CD4-positive, alpha-beta memory T cell (primary cell): ENCODE measurements at regions not wholly inside any gene's neighbourhood (a gene's known extent, or its start where the extent isn't known, plus 50 kb on each side); places are given as distances from the start of the nearest gene placed in this dataset.

Source experiments
- CTCF ChIA-PET: fragments of 350-600 bp; sonication (Branson Sonifier 250); formaldehyde crosslinking; loops from one replicate; lab custom pipeline; 2021; ENCODE audit warnings: inconsistent platforms; ENCODE audit not compliant: partially characterized antibody; lab: Charles Lee
- POLR2A ChIA-PET: fragments of 350-600 bp; sonication (Branson Sonifier 250); formaldehyde crosslinking; loops from one replicate; lab custom pipeline; 2021; ENCODE audit not compliant: partially characterized antibody; lab: Charles Lee
- DNase-seq, 5 donors: peaks; one replicate each; pipeline versions ENCODE4 v3.0.0 to v3.0.0-alpha.2; 2020 to 2022; ENCODE audit warnings: mixed read lengths in 1 of 5
- H3K27ac ChIP-seq: one replicate; pipeline ENCODE4 v1.7.0; 2013; ENCODE audit warnings: low read depth, low read length
- H3K27me3 ChIP-seq: 2 replicates; pipeline ENCODE4 v1.7.0; 2013; ENCODE audit warnings: mild to moderate bottlenecking, low read length, moderate library complexity; ENCODE audit not compliant: insufficient read depth
- H3K36me3 ChIP-seq: 2 replicates; pipeline ENCODE4 v1.7.0; 2013; ENCODE audit warnings: mild to moderate bottlenecking, low read length, moderate library complexity; ENCODE audit not compliant: insufficient read depth
- H3K4me1 ChIP-seq: 2 replicates; pipeline ENCODE4 v1.7.0; 2013; ENCODE audit warnings: mild to moderate bottlenecking, low read length, moderate library complexity; ENCODE audit not compliant: insufficient read depth
- H3K4me3 ChIP-seq, 2 donors: one replicate each; pipeline ENCODE4 v1.7.0; 2013; ENCODE audit warnings: low read length in 2 of 2, mild to moderate bottlenecking in 1 of 2
- H3K9me3 ChIP-seq, 2 donors: one replicate each; pipeline ENCODE4 v1.7.0; 2013; ENCODE audit warnings: low read length in 2 of 2, control low read depth in 1 of 2; ENCODE audit not compliant: control insufficient read depth in 1 of 2
- H3K27ac Mint-ChIP-seq, 7 donors: one replicate each; pipeline ENCODE4 v1.8.0; 2020 to 2021; ENCODE audit warnings: mixed read lengths in 7 of 7, mild to moderate bottlenecking in 6 of 7, inconsistent platforms in 3 of 7, moderate library complexity in 3 of 7
- H3K27me3 Mint-ChIP-seq, 2 donors: one replicate each; pipeline ENCODE4 v1.8.0; 2020 to 2021; ENCODE audit warnings: mixed read lengths in 2 of 2
- H3K36me3 Mint-ChIP-seq, 2 donors: one replicate each; pipeline ENCODE4 v1.8.0; 2020 to 2021; ENCODE audit warnings: mixed read lengths in 2 of 2, inconsistent platforms in 1 of 2, mild to moderate bottlenecking in 1 of 2
- H3K4me1 Mint-ChIP-seq, 4 donors: one replicate each; pipeline ENCODE4 v1.8.0; 2020 to 2021; ENCODE audit warnings: mixed read lengths in 4 of 4, mild to moderate bottlenecking in 1 of 4
- H3K4me3 Mint-ChIP-seq, 8 donors: one replicate each; pipeline ENCODE4 v1.8.0; 2020 to 2021; ENCODE audit warnings: mixed read lengths in 8 of 8, mild to moderate bottlenecking in 7 of 8, moderate library complexity in 6 of 8, inconsistent platforms in 3 of 8
- H3K9me3 Mint-ChIP-seq, 8 donors: one replicate each; pipeline ENCODE4 v1.8.0; 2020 to 2021; ENCODE audit warnings: mixed read lengths in 8 of 8, mild to moderate bottlenecking in 5 of 8, inconsistent platforms in 3 of 8, moderate library complexity in 1 of 8
- intact Hi-C: fragments of 100-400 bp; cut with micrococcal nuclease; formaldehyde crosslinking; loops from one replicate; pipeline ENCODE4 v1.15.1; 2023

GRCh38 chr4:160685729-160686128, 1478.1 kb downstream of the FSTL5 start:
- Mint-ChIP-seq H3K4me1 (no peaks in the 10 kb centered on the region), H3K27ac (no peak overlapping the region)
- POLR2A ChIA-PET: no interaction called here

GRCh38 chr4:160701671-160702070, 1462.1 kb downstream of the FSTL5 start:
- Histone ChIP-seq H3K4me3 (no peak overlapping the region), H3K4me1 (no peaks in the 10 kb centered on the region), H3K27me3 (no peaks in the 10 kb centered on the region), H3K36me3 (no peaks in the 10 kb centered on the region), H3K27ac (no peak overlapping the region), H3K9me3 (no peaks in the 10 kb centered on the region)
- intact Hi-C loops: no loop called here
- POLR2A ChIA-PET: no interaction called here
- Mint-ChIP-seq H3K9me3 (peaks cover 0 to 18% (median 9%) of the 10 kb centered on the region in 8 donors), H3K4me3 (no peak overlapping the region), H3K4me1 (no peaks in the 10 kb centered on the region), H3K27me3 (no peaks in the 10 kb centered on the region), H3K27ac (no peak overlapping the region), H3K36me3 (no peaks in the 10 kb centered on the region)
- DNase-seq: no peak
- CTCF ChIA-PET: no interaction called here

More at GRCh38 chr4:160685729-160686128, 1478.1 kb downstream of the FSTL5 start:
- no peaks in the 10 kb centered on the region for H3K27me3 Mint-ChIP-seq
- intact Hi-C loops: no loop called here
- peaks cover 0 to 9% of the 10 kb centered on the region in 2 donors for H3K9me3 ChIP-seq
- no peak for DNase-seq
- CTCF ChIA-PET: no interaction called here
- H3K27me3 ChIP-seq: no peaks in the 10 kb centered on the region
- H3K9me3 Mint-ChIP-seq: peaks cover 0 to 16% (median 6%) of the 10 kb centered on the region in 8 donors
- H3K4me1 ChIP-seq: no peaks in the 10 kb centered on the region
- H3K4me3 ChIP-seq: no peak overlapping the region
- H3K36me3 ChIP-seq: no peaks in the 10 kb centered on the region
- H3K4me3 Mint-ChIP-seq: no peak overlapping the region
- H3K27ac ChIP-seq: no peak overlapping the region
- no peaks in the 10 kb centered on the region for H3K36me3 Mint-ChIP-seq

GRCh38 chr4:160709026-160709425, 1454.8 kb downstream of the FSTL5 start:
- Mint-ChIP-seq H3K9me3 (peaks cover 0 to 12% (median 9%) of the 10 kb centered on the region in 8 donors), H3K4me1 (no peaks in the 10 kb centered on the region), H3K4me3 (no peak overlapping the region), H3K36me3 (no peaks in the 10 kb centered on the region), H3K27me3 (no peaks in the 10 kb centered on the region), H3K27ac (no peak overlapping the region)
- intact Hi-C loops: no loop called here
- Histone ChIP-seq H3K4me3 (no peak overlapping the region), H3K9me3 (no peaks in the 10 kb centered on the region), H3K27ac (no peak overlapping the region), H3K36me3 (no peaks in the 10 kb centered on the region), H3K4me1 (no peaks in the 10 kb centered on the region), H3K27me3 (no peaks in the 10 kb centered on the region)
- DNase-seq: no peak
- ChIA-PET POLR2A (no interaction called here), CTCF (no interaction called here)

- H3K4me1 Mint-ChIP-seq: no peaks in the 10 kb centered on the region
- H3K4me3 ChIP-seq: no peak overlapping the region
- ChIA-PET POLR2A (no interaction called here), CTCF (no interaction called here)
- DNase-seq: no peak
- H3K9me3 ChIP-seq: no peaks in the 10 kb centered on the region
- no peak overlapping the region for H3K4me3 Mint-ChIP-seq
- H3K27me3 ChIP-seq: no peaks in the 10 kb centered on the region
- no peaks in the 10 kb centered on the region for H3K36me3 Mint-ChIP-seq
- H3K4me1 ChIP-seq: no peaks in the 10 kb centered on the region
- H3K9me3 Mint-ChIP-seq: peaks cover 0 to 11% (median 8%) of the 10 kb centered on the region in 8 donors
- H3K27me3 Mint-ChIP-seq: no peaks in the 10 kb centered on the region
- intact Hi-C loops: no loop called here
- H3K36me3 ChIP-seq: no peaks in the 10 kb centered on the region
- H3K27ac ChIP-seq: no peak overlapping the region
- no peak overlapping the region for H3K27ac Mint-ChIP-seq
Measured at GRCh38 chr4:160709546-160709945, 1454.3 kb downstream of the FSTL5 start.

GRCh38 chr4:160716551-160716950, 1447.2 kb downstream of the FSTL5 start:
- Histone ChIP-seq H3K27me3 (no peaks in the 10 kb centered on the region), H3K27ac (no peak overlapping the region), H3K4me1 (no peaks in the 10 kb centered on the region), H3K36me3 (no peaks in the 10 kb centered on the region), H3K9me3 (no peaks in the 10 kb centered on the region), H3K4me3 (no peak overlapping the region)
- ChIA-PET POLR2A (no interaction called here), CTCF (no interaction called here)
- Mint-ChIP-seq H3K4me1 (no peaks in the 10 kb centered on the region), H3K27me3 (no peaks in the 10 kb centered on the region), H3K9me3 (peaks cover 0 to 4% (median 3%) of the 10 kb centered on the region in 8 donors), H3K36me3 (no peaks in the 10 kb centered on the region), H3K4me3 (no peak overlapping the region), H3K27ac (no peak overlapping the region)
- DNase-seq: no peak
- intact Hi-C loops: no loop called here

- POLR2A ChIA-PET: no interaction called here
- no peaks in the 10 kb centered on the region for H3K36me3 ChIP-seq
- H3K9me3 ChIP-seq: no peaks in the 10 kb centered on the region
- H3K4me1 Mint-ChIP-seq: no peaks in the 10 kb centered on the region
- no peak overlapping the region for H3K4me3 Mint-ChIP-seq
- CTCF ChIA-PET: no interaction called here
- DNase-seq: no peak
- no peak overlapping the region for H3K4me3 ChIP-seq
- H3K9me3 Mint-ChIP-seq: peaks cover 0 to 4% (median 3%) of the 10 kb centered on the region in 8 donors
- no peaks in the 10 kb centered on the region for H3K36me3 Mint-ChIP-seq
- intact Hi-C loops: no loop called here
- no peaks in the 10 kb centered on the region for H3K27me3 ChIP-seq
- no peak overlapping the region for H3K27ac ChIP-seq
- no peaks in the 10 kb centered on the region for H3K27me3 Mint-ChIP-seq
- H3K27ac Mint-ChIP-seq: no peak overlapping the region
- H3K4me1 ChIP-seq: no peaks in the 10 kb centered on the region
Measured at GRCh38 chr4:160717848-160718247, 1446.0 kb downstream of the FSTL5 start.

GRCh38 chr4:160724063-160724462, 1439.7 kb downstream of the FSTL5 start:
- Mint-ChIP-seq H3K4me3 (no peak overlapping the region), H3K4me1 (no peaks in the 10 kb centered on the region), H3K27ac (no peak overlapping the region), H3K36me3 (no peaks in the 10 kb centered on the region), H3K27me3 (no peaks in the 10 kb centered on the region), H3K9me3 (peaks cover 0 to 8% (median 2%) of the 10 kb centered on the region in 8 donors)
- Histone ChIP-seq H3K9me3 (no peaks in the 10 kb centered on the region), H3K36me3 (no peaks in the 10 kb centered on the region), H3K27me3 (no peaks in the 10 kb centered on the region), H3K27ac (no peak overlapping the region), H3K4me1 (no peaks in the 10 kb centered on the region), H3K4me3 (no peak overlapping the region)
- ChIA-PET POLR2A (no interaction called here), CTCF (no interaction called here)
- intact Hi-C loops: no loop called here
- no peak for DNase-seq

- Mint-ChIP-seq H3K27me3 (no peaks in the 10 kb centered on the region), H3K36me3 (no peaks in the 10 kb centered on the region), H3K9me3 (peaks cover 0 to 18% (median 11%) of the 10 kb centered on the region in 8 donors), H3K4me1 (no peaks in the 10 kb centered on the region), H3K4me3 (no peak overlapping the region), H3K27ac (no peak overlapping the region)
- H3K27ac ChIP-seq: no peak overlapping the region
- CTCF ChIA-PET: no interaction called here
- intact Hi-C loops: no loop called here
- no peaks in the 10 kb centered on the region for H3K36me3 ChIP-seq
- H3K4me1 ChIP-seq: no peaks in the 10 kb centered on the region
- POLR2A ChIA-PET: no interaction called here
- H3K9me3 ChIP-seq: no peaks in the 10 kb centered on the region
- DNase-seq: no peak
- no peak overlapping the region for H3K4me3 ChIP-seq
- H3K27me3 ChIP-seq: no peaks in the 10 kb centered on the region
Measured at GRCh38 chr4:160745126-160745525, 1418.7 kb downstream of the FSTL5 start.
